Left lung (tissue), 4 donors: ENCODE measurements at regions not wholly inside any gene's neighbourhood (a gene's known extent, or its start where the extent isn't known, plus 50 kb on each side); places are given as distances from the start of the nearest gene placed in this dataset.

Experiments
- ATAC-seq: fragments of 200-7000 bp; cut with Tn5 transposase; one replicate; pipeline ENCODE4 v1.9.1; 2020; ENCODE audit warnings: moderate library complexity
- DNase-seq, 4 donors: peaks; one replicate each; pipeline ENCODE4 v3.0.0-alpha.2; 2013 to 2020
- H3K27ac ChIP-seq, 2 donors: fragments of 200-600 bp; sonication (generic) in 1 of 2; one replicate each; pipeline versions ENCODE4 v1.5.0 to v1.8.0; 2020 to 2021
- H3K27me3 ChIP-seq, 2 donors: fragments of 200-600 bp; sonication (generic) in 1 of 2; one replicate each; pipeline versions ENCODE4 v1.5.0 to v1.8.0; 2020 to 2021
- H3K36me3 ChIP-seq, 2 donors: fragments of 200-600 bp; sonication (generic) in 1 of 2; one replicate each; pipeline versions ENCODE4 v1.5.0 to v1.8.0; 2020 to 2021
- H3K4me1 ChIP-seq, 2 donors: fragments of 200-600 bp; one replicate each; pipeline ENCODE4 v1.8.0; 2021
- H3K4me3 ChIP-seq, 2 donors: fragments of 200-600 bp; sonication (generic) in 1 of 2; one replicate each; pipeline versions ENCODE4 v1.5.0 to v1.8.0; 2020 to 2021; ENCODE audit warnings: mild to moderate bottlenecking in 1 of 2
- H3K9me3 ChIP-seq, 2 donors: fragments of 200-600 bp; sonication (generic) in 1 of 2; one replicate each; pipeline versions ENCODE4 v1.5.0 to v1.8.0; 2020 to 2021
- CTCF ChIP-seq, 2 donors: fragments of 200-600 bp; sonication (generic) in 1 of 2; IDR thresholded peaks; one replicate each; pipeline versions ENCODE4 v1.5.0 to v1.8.0; 2021; ENCODE audit warnings: antibody characterized with exemption in 2 of 2
- intact Hi-C, 2 donors: fragments of 100-400 bp; cut with DNase I; formaldehyde crosslinking; loops; one replicate each; pipeline versions ENCODE4 v1.11.2 to v1.14.2; 2022
- donor health status: DM: no; HTN: yes; CAD: no.
- donor health status: DM: no; HTN: no; CAD: no.

- Histone ChIP-seq H3K36me3 (no peaks in the 10 kb centered on the region), H3K9me3 (no peaks in the 10 kb centered on the region), H3K4me1 (no peaks in the 10 kb centered on the region), H3K4me3 (no peak overlapping the region), H3K27me3 (no peaks in the 10 kb centered on the region), H3K27ac (no peak overlapping the region)
- intact Hi-C loops = no loop called here
- no peak for TF ChIP-seq CTCF (IDR thresholded peaks at IDR 0.05)
- DNase-seq = no peak
- ATAC-seq = no peak
Measured at GRCh38 chr1:189180057-189180456, 1297.6 kb downstream of the BRINP3 start.

- ATAC-seq = no peak
Measured at GRCh38 chr1:189185097-189185496, 1292.6 kb downstream of the BRINP3 start.

GRCh38 chr1:189192741-189193520 lies 1284.7 kb downstream of the BRINP3 start:
- no peak for TF ChIP-seq CTCF (IDR thresholded peaks at IDR 0.05)
- no peak overlapping the region for H3K27ac ChIP-seq
- no peaks in the 10 kb centered on the region for H3K4me1 ChIP-seq
- intact Hi-C loops = no loop called here
- H3K36me3 ChIP-seq = no peaks in the 10 kb centered on the region
- H3K9me3 ChIP-seq = peaks cover 0 to 8% of the 10 kb centered on the region in 2 donors
- H3K27me3 ChIP-seq = no peaks in the 10 kb centered on the region
- no peak overlapping the region for H3K4me3 ChIP-seq
- no peak for DNase-seq
- no peak for ATAC-seq

More at GRCh38 chr1:189185097-189185496, 1292.6 kb downstream of the BRINP3 start:
- intact Hi-C loops = no loop called here
- H3K36me3 ChIP-seq = no peaks in the 10 kb centered on the region
- H3K4me3 ChIP-seq = no peak overlapping the region
- H3K9me3 ChIP-seq = peaks cover 0 to 2% of the 10 kb centered on the region in 2 donors
- no peak for DNase-seq
- H3K27me3 ChIP-seq = no peaks in the 10 kb centered on the region
- H3K27ac ChIP-seq = no peak overlapping the region
- TF ChIP-seq CTCF (IDR thresholded peaks at IDR 0.05) = no peak
- no peaks in the 10 kb centered on the region for H3K4me1 ChIP-seq

GRCh38 chr1:189205863-189206262 lies 1271.8 kb downstream of the BRINP3 start:
- Histone ChIP-seq H3K27me3 (no peaks in the 10 kb centered on the region), H3K27ac (no peak overlapping the region), H3K9me3 (peaks cover 0 to 3% of the 10 kb centered on the region in 2 donors), H3K4me1 (no peaks in the 10 kb centered on the region), H3K36me3 (no peaks in the 10 kb centered on the region), H3K4me3 (no peak overlapping the region)
- ATAC-seq = no peak
- DNase-seq = no peak
- intact Hi-C loops = no loop called here
- TF ChIP-seq CTCF (IDR thresholded peaks at IDR 0.05) = no peak

GRCh38 chr1:189206617-189207016 lies 1271.0 kb downstream of the BRINP3 start:
- no peaks in the 10 kb centered on the region for H3K27me3 ChIP-seq
- no peak overlapping the region for H3K27ac ChIP-seq
- no peak for ATAC-seq
- no peak for DNase-seq
- no peak for TF ChIP-seq CTCF (IDR thresholded peaks at IDR 0.05)
- intact Hi-C loops = no loop called here
- H3K36me3 ChIP-seq = no peaks in the 10 kb centered on the region
- peaks cover 0 to 3% of the 10 kb centered on the region in 2 donors for H3K9me3 ChIP-seq
- no peaks in the 10 kb centered on the region for H3K4me1 ChIP-seq
- H3K4me3 ChIP-seq = no peak overlapping the region
